Muscle layer of duodenum (tissue), 2 donors: ENCODE measurements at regions not wholly inside any gene's neighbourhood (a gene's known extent, or its start where the extent isn't known, plus 50 kb on each side); places are given as distances from the start of the nearest gene placed in this dataset.

Source experiments
- H3K27ac ChIP-seq: one replicate; pipeline ENCODE4 v1.7.0; 2013; ENCODE audit warnings: mild to moderate bottlenecking, low read length
- H3K27me3 ChIP-seq: one replicate; pipeline ENCODE4 v1.7.0; 2013; ENCODE audit warnings: low read depth, mild to moderate bottlenecking, control low read depth, low read length
- H3K36me3 ChIP-seq, 2 donors: one replicate each; pipeline ENCODE4 v1.7.0; 2013; ENCODE audit warnings: low read length in 2 of 2, control low read depth in 1 of 2, mild to moderate bottlenecking in 1 of 2; ENCODE audit not compliant: insufficient read depth in 2 of 2, control insufficient read depth in 1 of 2
- H3K4me1 ChIP-seq, 2 donors: one replicate each; pipeline ENCODE4 v1.7.0; 2013; ENCODE audit warnings: low read length in 2 of 2, mild to moderate bottlenecking in 2 of 2, control low read depth in 1 of 2, moderate library complexity in 1 of 2; ENCODE audit not compliant: insufficient read depth in 2 of 2, control insufficient read depth in 1 of 2
- H3K4me3 ChIP-seq, 2 donors: one replicate each; pipeline ENCODE4 v1.7.0; 2013; ENCODE audit warnings: low read length in 2 of 2, low read depth in 1 of 2, mild to moderate bottlenecking in 1 of 2
- H3K9me3 ChIP-seq, 2 donors: one replicate each; pipeline ENCODE4 v1.7.0; 2013; ENCODE audit warnings: low read length in 2 of 2, control low read depth in 1 of 2, mild to moderate bottlenecking in 1 of 2; ENCODE audit not compliant: control insufficient read depth in 1 of 2
- donor health status: healthy.

GRCh38 chr5:53331463-53331862, 149.0 kb upstream of the FST start:
- Histone ChIP-seq H3K4me1 (peaks cover 0 to 4% of the 10 kb centered on the region in 2 donors), H3K36me3 (no peaks in the 10 kb centered on the region), H3K9me3 (no peaks in the 10 kb centered on the region), H3K27ac (no peak overlapping the region), H3K27me3 (no peaks in the 10 kb centered on the region), H3K4me3 (no peak overlapping the region)

GRCh38 chr5:53333160-53333559, 147.3 kb upstream of the FST start:
- H3K9me3 ChIP-seq: no peaks in the 10 kb centered on the region
- H3K4me1 ChIP-seq: peaks cover 0 to 4% of the 10 kb centered on the region in 2 donors
- H3K36me3 ChIP-seq: no peaks in the 10 kb centered on the region
- no peak overlapping the region for H3K4me3 ChIP-seq
- no peaks in the 10 kb centered on the region for H3K27me3 ChIP-seq
- H3K27ac ChIP-seq: no peak overlapping the region

GRCh38 chr5:53334431-53334941, 145.9 kb upstream of the FST start:
- Histone ChIP-seq H3K36me3 (no peaks in the 10 kb centered on the region), H3K27me3 (no peaks in the 10 kb centered on the region), H3K9me3 (no peaks in the 10 kb centered on the region), H3K27ac (no peak overlapping the region), H3K4me1 (peaks cover 0 to 4% of the 10 kb centered on the region in 2 donors), H3K4me3 (no peak overlapping the region)

GRCh38 chr5:53335115-53335514, 145.3 kb upstream of the FST start:
- H3K9me3 ChIP-seq: no peaks in the 10 kb centered on the region
- peaks cover 0 to 4% of the 10 kb centered on the region in 2 donors for H3K4me1 ChIP-seq
- H3K36me3 ChIP-seq: no peaks in the 10 kb centered on the region
- no peaks in the 10 kb centered on the region for H3K27me3 ChIP-seq
- no peak overlapping the region for H3K27ac ChIP-seq
- H3K4me3 ChIP-seq: no peak overlapping the region

GRCh38 chr5:53337827-53338226, 142.6 kb upstream of the FST start:
- Histone ChIP-seq H3K36me3 (no peaks in the 10 kb centered on the region), H3K27me3 (no peaks in the 10 kb centered on the region), H3K27ac (no peak overlapping the region), H3K9me3 (no peaks in the 10 kb centered on the region), H3K4me1 (peaks cover 0 to 4% of the 10 kb centered on the region in 2 donors), H3K4me3 (no peak overlapping the region)

- no peaks in the 10 kb centered on the region for H3K9me3 ChIP-seq
- no peak overlapping the region for H3K4me3 ChIP-seq
Observed at GRCh38 chr5:53338971-53339370, 141.5 kb upstream of the FST start.

GRCh38 chr5:53339962-53340540, 140.4 kb upstream of the FST start:
- Histone ChIP-seq H3K4me3 (no peak overlapping the region), H3K27ac (no peak overlapping the region), H3K36me3 (no peaks in the 10 kb centered on the region)

More at GRCh38 chr5:53338971-53339370, 141.5 kb upstream of the FST start:
- Histone ChIP-seq H3K36me3 (no peaks in the 10 kb centered on the region), H3K4me1 (no peaks in the 10 kb centered on the region), H3K27me3 (no peaks in the 10 kb centered on the region), H3K27ac (no peak overlapping the region)

GRCh38 chr5:53340956-53341750, 139.3 kb upstream of the FST start:
- Histone ChIP-seq H3K9me3 (no peaks in the 10 kb centered on the region), H3K27ac (no peak overlapping the region), H3K4me3 (no peak overlapping the region), H3K27me3 (no peaks in the 10 kb centered on the region), H3K36me3 (no peaks in the 10 kb centered on the region), H3K4me1 (no peaks in the 10 kb centered on the region)

More at GRCh38 chr5:53339962-53340540, 140.4 kb upstream of the FST start:
- no peaks in the 10 kb centered on the region for H3K27me3 ChIP-seq
- H3K4me1 ChIP-seq: no peaks in the 10 kb centered on the region
- H3K9me3 ChIP-seq: no peaks in the 10 kb centered on the region

- no peaks in the 10 kb centered on the region for H3K27me3 ChIP-seq
- no peak overlapping the region for H3K27ac ChIP-seq
- no peak overlapping the region for H3K4me3 ChIP-seq
- H3K4me1 ChIP-seq: no peaks in the 10 kb centered on the region
- no peaks in the 10 kb centered on the region for H3K36me3 ChIP-seq
- no peaks in the 10 kb centered on the region for H3K9me3 ChIP-seq
Observed at GRCh38 chr5:53342236-53342635, 138.2 kb upstream of the FST start.

- Histone ChIP-seq H3K4me1 (no peaks in the 10 kb centered on the region), H3K9me3 (no peaks in the 10 kb centered on the region), H3K36me3 (no peaks in the 10 kb centered on the region), H3K4me3 (no peak overlapping the region), H3K27ac (no peak overlapping the region), H3K27me3 (no peaks in the 10 kb centered on the region)
Observed at GRCh38 chr5:53343187-53343586, 137.2 kb upstream of the FST start.

GRCh38 chr5:53350368-53350767, 130.1 kb upstream of the FST start:
- H3K27ac ChIP-seq: no peak overlapping the region
- peaks cover 0 to 4% of the 10 kb centered on the region in 2 donors for H3K4me1 ChIP-seq
- H3K4me3 ChIP-seq: no peak overlapping the region
- H3K36me3 ChIP-seq: no peaks in the 10 kb centered on the region
- no peaks in the 10 kb centered on the region for H3K27me3 ChIP-seq
- H3K9me3 ChIP-seq: no peaks in the 10 kb centered on the region
